ENCODE measurements at regions not wholly inside any gene's neighbourhood (a gene's known extent, or its start where the extent isn't known, plus 50 kb on each side); places are given as distances from the start of the nearest gene placed in this dataset.

DNA sequence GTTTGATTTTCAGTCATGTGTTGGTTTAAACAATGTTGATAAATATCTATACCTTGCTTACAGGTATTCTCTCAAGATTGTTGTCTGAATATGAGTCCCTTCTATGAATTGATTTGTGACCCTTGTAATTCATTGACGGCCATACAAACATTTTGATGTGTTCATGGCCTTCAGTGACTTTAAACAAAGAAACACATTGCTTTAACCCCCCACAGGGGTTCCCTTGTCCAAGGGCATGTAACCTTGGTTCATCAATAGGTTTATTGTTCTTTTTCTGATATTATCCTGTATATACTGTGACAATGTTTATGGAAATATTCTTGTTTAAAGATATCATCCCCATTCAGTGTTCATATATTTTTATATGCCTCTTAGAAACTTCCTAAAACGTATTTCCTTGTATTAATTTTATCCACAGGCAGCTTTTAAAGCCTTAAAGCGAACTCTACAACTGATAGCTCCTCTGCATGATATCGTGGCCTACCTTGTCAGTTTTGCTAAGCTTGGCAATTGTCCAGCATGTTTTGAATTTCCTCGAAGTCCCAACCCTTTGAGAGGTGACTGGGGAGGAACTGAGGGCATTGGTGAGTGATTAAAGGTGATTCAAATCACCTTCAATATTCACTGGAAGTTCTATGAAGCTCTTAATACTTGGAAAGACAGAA, 87.0 kb downstream of the CD164 start:
- no peaks in the 10 kb centered on the region for H3K79me1 ChIP-seq (ENCODE audit: low read depth, low read length)
- H2BK15ac ChIP-seq (ENCODE audit: low read length), result no peak overlapping the region
- no peak overlapping the region for H4K8ac ChIP-seq (ENCODE audit: extremely low read depth, insufficient read depth, low read length)
- H2BK120ac ChIP-seq (replicated peaks; ENCODE audit: low read depth, low read length), result no peak overlapping the region
- H3K18ac ChIP-seq (ENCODE audit: extremely low read depth, low read length), result no peak overlapping the region
- H3K14ac ChIP-seq (ENCODE audit: insufficient read length), result no peak overlapping the region
- no peaks in the 10 kb centered on the region for H3K79me2 ChIP-seq (ENCODE audit: control insufficient read depth in 1 of 2, insufficient read depth in 2 of 2, low read length in 2 of 2)
- H3K9me3 ChIP-seq (ENCODE audit: insufficient read depth in 2 of 2, low read depth in 1 of 2, low read length in 1 of 2), result no peaks in the 10 kb centered on the region
- no peak overlapping the region for H2AFZ ChIP-seq (ENCODE audit: low read length)
- 85% methylated on average over 5 of the region's 5 CpGs; no CpG with 5 or more reads in 1 of the 2 experiments for WGBS, 2 experiments (ENCODE audit: extremely low coverage in 1 of 2, insufficient coverage in 1 of 2, insufficient read length in 1 of 2, insufficient replicate concordance in 2 of 2, low coverage in 1 of 2, low lambda C conversion rate in 2 of 2, missing lambda C conversion rate in 1 of 2)
- H2AK5ac ChIP-seq (ENCODE audit: low read depth, low read length), result no peak overlapping the region
- no peak overlapping the region for H4K91ac ChIP-seq (replicated peaks; ENCODE audit: insufficient read length, low read length)
- FAIRE-seq (no peak), DNase-seq (ENCODE audit: low read depth in 1 of 2, low spot score in 2 of 2) (no peak)
- no peak overlapping the region for H3K56ac ChIP-seq (replicated peaks; ENCODE audit: insufficient read length, low read depth, low read length)
- H3K27me3 ChIP-seq (replicated peaks in 1 of 4; ENCODE audit: control insufficient read depth in 3 of 4, extremely low read depth in 1 of 4, insufficient read depth in 3 of 4, low read length in 3 of 4), result 0 out of 7 replicates have a peak, but pooled peaks cover 0 to 3% (median 0%) of the 10 kb centered on the region in 4 experiments
- no peak overlapping the region for H2BK5ac ChIP-seq (ENCODE audit: low read depth, low read length)
- H3K9ac ChIP-seq (replicated peaks in 1 of 4; ENCODE audit: extremely low read depth in 1 of 4, low read depth in 3 of 4, low read length in 3 of 4), result no peak overlapping the region
- no peaks in the 10 kb centered on the region for H3K23me2 ChIP-seq (ENCODE audit: low read depth, low read length)
- H2BK20ac ChIP-seq (ENCODE audit: low read length), result no peak overlapping the region
- no peak overlapping the region for H3K4ac ChIP-seq (replicated peaks; ENCODE audit: insufficient read length, low read depth, low read length)
- H3K36me3 ChIP-seq (ENCODE audit: control insufficient read depth in 2 of 4, insufficient read depth in 4 of 4, low read length in 3 of 4), result no peaks in the 10 kb centered on the region
- ChIA-PET POLR2A (ENCODE audit: partially characterized antibody) (interaction anchor here (0.6 kb wide), 1 partner anchor 32 kb away, joined by 3 read pairs; no protein-coding TSS in a partner anchor), CTCF (ENCODE audit: partially characterized antibody) (interaction anchor here (0.9 to 1.5 kb wide), 3 partner anchors 64 to 109 kb away, joined by 3 to 5 read pairs (median 3); no protein-coding TSS in a partner anchor)
- H3K23ac ChIP-seq (ENCODE audit: insufficient read length), result no peak overlapping the region
- H3K4me3 ChIP-seq (ENCODE audit: extremely low read depth in 1 of 4, insufficient read depth in 2 of 4, low read depth in 3 of 4, low read length in 4 of 4), result no peak overlapping the region
- no peak overlapping the region for H4K5ac ChIP-seq (ENCODE audit: insufficient read length, low read depth, low read length)
- no peaks in the 10 kb centered on the region for H4K20me1 ChIP-seq (replicated peaks in 1 of 2; ENCODE audit: control insufficient read depth in 1 of 2, insufficient read depth in 2 of 2, low read length in 2 of 2)
- no peak overlapping the region for H3K4me2 ChIP-seq (ENCODE audit: insufficient read depth in 1 of 2, low read depth in 2 of 2, low read length in 2 of 2)
- H3K4me1 ChIP-seq (replicated peaks in 1 of 4; ENCODE audit: control insufficient read depth in 3 of 4, insufficient read depth in 4 of 4, low read length in 3 of 4), result peaks cover 0 to 9% (median 4%) of the 10 kb centered on the region in 4 experiments; a peak in 4 of 7 replicates
- H3K27ac ChIP-seq (ENCODE audit: low read depth, low read length), result no peak overlapping the region
- H2BK12ac ChIP-seq (ENCODE audit: low read depth, low read length), result no peak overlapping the region
- TF ChIP-seq POLR2A (IDR thresholded peaks at IDR 0.05; ENCODE audit: control extremely low read depth in 1 of 2, low read depth in 2 of 2, low read length in 2 of 2), result no peak
- TF ChIP-seq CTBP2 (IDR thresholded peaks at IDR 0.05; ENCODE audit: borderline replicate concordance, insufficient read depth, insufficient read length, low read length), result no peak
- TF ChIP-seq HDAC6 (IDR thresholded peaks at IDR 0.05; ENCODE audit: low read depth, low read length), result no peak
- TF ChIP-seq ATF3 (IDR thresholded peaks at IDR 0.05; ENCODE audit: insufficient read depth, low read depth, low read length), result no peak
- no peak for TF ChIP-seq POLR2AphosphoS5 (IDR thresholded peaks at IDR 0.05; ENCODE audit: low read depth, low read length)
- TF ChIP-seq, protein P1, sequence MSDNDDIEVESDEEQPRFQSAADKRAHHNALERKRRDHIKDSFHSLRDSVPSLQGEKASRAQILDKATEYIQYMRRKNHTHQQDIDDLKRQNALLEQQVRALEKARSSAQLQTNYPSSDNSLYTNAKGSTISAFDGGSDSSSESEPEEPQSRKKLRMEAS (IDR thresholded peaks at IDR 0.05), result no peak
- TF ChIP-seq, protein P2, sequence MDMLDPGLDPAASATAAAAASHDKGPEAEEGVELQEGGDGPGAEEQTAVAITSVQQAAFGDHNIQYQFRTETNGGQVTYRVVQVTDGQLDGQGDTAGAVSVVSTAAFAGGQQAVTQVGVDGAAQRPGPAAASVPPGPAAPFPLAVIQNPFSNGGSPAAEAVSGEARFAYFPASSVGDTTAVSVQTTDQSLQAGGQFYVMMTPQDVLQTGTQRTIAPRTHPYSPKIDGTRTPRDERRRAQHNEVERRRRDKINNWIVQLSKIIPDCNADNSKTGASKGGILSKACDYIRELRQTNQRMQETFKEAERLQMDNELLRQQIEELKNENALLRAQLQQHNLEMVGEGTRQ (IDR thresholded peaks at IDR 0.05; ENCODE audit: low read length), result no peak
- TF ChIP-seq RAD21 (IDR thresholded peaks at IDR 0.05 in 1 of 2, conservative IDR thresholded peaks at IDR 0.05 in 1 of 2; ENCODE audit: low read depth in 2 of 2, low read length in 2 of 2), result no peak
- TF ChIP-seq GTF2F1 (IDR thresholded peaks at IDR 0.05; ENCODE audit: borderline replicate concordance, low read depth, low read length), result no peak
- no peak for TF ChIP-seq CEBPB (IDR thresholded peaks at IDR 0.05; ENCODE audit: low read depth, low read length)
- no peak for TF ChIP-seq BCL11A (IDR thresholded peaks at IDR 0.05; ENCODE audit: low read depth in 2 of 2, low read length in 2 of 2)
